Naive thymus-derived CD4-positive, alpha-beta T cell (primary cell): ENCODE measurements at regions not wholly inside any gene's neighbourhood (a gene's known extent, or its start where the extent isn't known, plus 50 kb on each side); places are given as distances from the start of the nearest gene placed in this dataset.

Source experiments
- ATAC-seq: fragments of 150-1000 bp; cut with Tn5 transposase; 2 replicates; pipeline ENCODE4 v1.10.0; 2021; ENCODE audit warnings: mild to moderate bottlenecking, moderate library complexity
- CTCF ChIA-PET: fragments of 350-600 bp; sonication (Branson Sonifier 250); formaldehyde crosslinking; loops from one replicate; lab custom pipeline; 2021; ENCODE audit warnings: antibody characterized with exemption; lab: Charles Lee
- POLR2A ChIA-PET: fragments of 350-600 bp; sonication (Branson Sonifier 250); formaldehyde crosslinking; loops from one replicate; lab custom pipeline; 2021; ENCODE audit warnings: antibody characterized with exemption, inconsistent platforms; lab: Charles Lee
- DNase-seq, 9 donors: peaks; one replicate each; pipeline versions ENCODE4 v3.0.0 to v3.0.0-alpha.2; 2020 to 2022; ENCODE audit warnings: mixed read lengths in 1 of 9
- H3K27ac ChIP-seq: one replicate; pipeline ENCODE4 v1.7.0; 2013; ENCODE audit warnings: mild to moderate bottlenecking, low read depth, low read length, moderate library complexity
- H3K27me3 ChIP-seq, 2 donors: one replicate each; pipeline ENCODE4 v1.7.0; 2013; ENCODE audit warnings: low read length in 2 of 2, mild to moderate bottlenecking in 2 of 2, moderate library complexity in 2 of 2; ENCODE audit not compliant: control insufficient read depth in 2 of 2, insufficient read depth in 2 of 2
- H3K36me3 ChIP-seq, 3 experiments: 1 replicate in 2 of 3; 2 replicates in 1 of 3; pipeline ENCODE4 v1.7.0; 2013; ENCODE audit warnings: low read length in 3 of 3, mild to moderate bottlenecking in 3 of 3, moderate library complexity in 1 of 3; ENCODE audit not compliant: insufficient read depth in 3 of 3, control insufficient read depth in 2 of 3
- H3K4me1 ChIP-seq, 2 donors: one replicate each; pipeline ENCODE4 v1.7.0; 2013; ENCODE audit warnings: low read length in 2 of 2, mild to moderate bottlenecking in 2 of 2, moderate library complexity in 1 of 2; ENCODE audit not compliant: control insufficient read depth in 2 of 2, insufficient read depth in 2 of 2
- H3K4me3 ChIP-seq: 2 replicates; pipeline ENCODE4 v1.7.0; 2013; ENCODE audit warnings: mild to moderate bottlenecking, low read length
- H3K9me3 ChIP-seq, 3 experiments: 1 replicate in 2 of 3; 2 replicates in 1 of 3; pipeline ENCODE4 v1.7.0; 2013; ENCODE audit warnings: low read length in 3 of 3; ENCODE audit not compliant: control insufficient read depth in 2 of 3
- H3K27ac Mint-ChIP-seq, 9 donors: one replicate each; pipeline ENCODE4 v1.8.0; 2020 to 2022; ENCODE audit warnings: mixed read lengths in 9 of 9, mild to moderate bottlenecking in 8 of 9, moderate library complexity in 5 of 9, inconsistent platforms in 2 of 9
- H3K27me3 Mint-ChIP-seq, 5 donors: one replicate each; pipeline ENCODE4 v1.8.0; 2021 to 2022; ENCODE audit warnings: mixed read lengths in 5 of 5, mild to moderate bottlenecking in 1 of 5
- H3K36me3 Mint-ChIP-seq, 5 donors: one replicate each; pipeline ENCODE4 v1.8.0; 2020 to 2022; ENCODE audit warnings: mixed read lengths in 5 of 5, mild to moderate bottlenecking in 3 of 5, inconsistent platforms in 1 of 5
- H3K4me1 Mint-ChIP-seq, 7 donors: one replicate each; pipeline ENCODE4 v1.8.0; 2020 to 2022; ENCODE audit warnings: mixed read lengths in 7 of 7, mild to moderate bottlenecking in 3 of 7, inconsistent platforms in 1 of 7
- H3K4me3 Mint-ChIP-seq, 10 donors: one replicate each; pipeline ENCODE4 v1.8.0; 2020 to 2022; ENCODE audit warnings: mild to moderate bottlenecking in 10 of 10, mixed read lengths in 10 of 10, moderate library complexity in 6 of 10, inconsistent platforms in 2 of 10
- H3K9me3 Mint-ChIP-seq, 11 donors: one replicate each; pipeline ENCODE4 v1.8.0; 2020 to 2022; ENCODE audit warnings: mixed read lengths in 11 of 11, mild to moderate bottlenecking in 4 of 11, inconsistent platforms in 1 of 11, moderate library complexity in 1 of 11
- intact Hi-C, 2 donors: fragments of 100-400 bp; cut with micrococcal nuclease; formaldehyde crosslinking; loops; one replicate each; pipeline ENCODE4 v1.15.1; 2023

- H3K36me3 Mint-ChIP-seq, result no peaks in the 10 kb centered on the region
- ChIA-PET CTCF (no interaction called here), POLR2A (no interaction called here)
- H3K36me3 ChIP-seq, result no peaks in the 10 kb centered on the region
- intact Hi-C loops, result no loop called here
- no peak overlapping the region for H3K4me3 ChIP-seq
- no peaks in the 10 kb centered on the region for H3K4me1 Mint-ChIP-seq
- ATAC-seq, result no peak
- no peak for DNase-seq
- H3K4me3 Mint-ChIP-seq, result no peak overlapping the region
- H3K9me3 ChIP-seq, result no peaks in the 10 kb centered on the region
- H3K9me3 Mint-ChIP-seq, result no peaks in the 10 kb centered on the region
- H3K27me3 Mint-ChIP-seq, result peaks cover 0 to 12% (median 7%) of the 10 kb centered on the region in 5 donors
- H3K4me1 ChIP-seq, result no peaks in the 10 kb centered on the region
- no peak overlapping the region for H3K27ac ChIP-seq
- H3K27me3 ChIP-seq, result no peaks in the 10 kb centered on the region
- H3K27ac Mint-ChIP-seq, result no peak overlapping the region
Measured at GRCh38 chr4:1535926-1536578, 129.8 kb upstream of the NKX1-1 start.

GRCh38 chr4:1534876-1535526 is 128.8 kb upstream of the NKX1-1 start:
- Histone ChIP-seq H3K9me3 (no peaks in the 10 kb centered on the region), H3K4me1 (no peaks in the 10 kb centered on the region), H3K27ac (no peak overlapping the region), H3K4me3 (no peak overlapping the region), H3K36me3 (no peaks in the 10 kb centered on the region), H3K27me3 (no peaks in the 10 kb centered on the region)
- H3K27me3 Mint-ChIP-seq, result peaks cover 0 to 12% (median 7%) of the 10 kb centered on the region in 5 donors
- H3K4me3 Mint-ChIP-seq, result no peak overlapping the region
- H3K9me3 Mint-ChIP-seq, result no peaks in the 10 kb centered on the region
- DNase-seq (no peak), ATAC-seq (no peak)
- H3K4me1 Mint-ChIP-seq, result no peaks in the 10 kb centered on the region
- H3K36me3 Mint-ChIP-seq, result no peaks in the 10 kb centered on the region
- ChIA-PET POLR2A (interaction anchor here (0.6 kb wide), 1 partner anchor 14 kb away, joined by 3 read pairs; no protein-coding TSS in a partner anchor), CTCF (no interaction called here)
- intact Hi-C loops, result no loop called here
- H3K27ac Mint-ChIP-seq, result no peak overlapping the region

GRCh38 chr4:1534095-1534872 is 128.0 kb upstream of the NKX1-1 start:
- ChIA-PET POLR2A (no interaction called here), CTCF (no interaction called here)
- Mint-ChIP-seq H3K4me1 (no peaks in the 10 kb centered on the region), H3K27me3 (peaks cover 0 to 16% (median 8%) of the 10 kb centered on the region in 5 donors), H3K36me3 (no peaks in the 10 kb centered on the region), H3K27ac (no peak overlapping the region), H3K9me3 (no peaks in the 10 kb centered on the region), H3K4me3 (no peak overlapping the region)
- no peak overlapping the region for H3K27ac ChIP-seq
- no peak for ATAC-seq
- no peaks in the 10 kb centered on the region for H3K4me1 ChIP-seq
- no peaks in the 10 kb centered on the region for H3K27me3 ChIP-seq
- intact Hi-C loops, result no loop called here
- H3K36me3 ChIP-seq, result no peaks in the 10 kb centered on the region
- DNase-seq, result no peak
- no peak overlapping the region for H3K4me3 ChIP-seq
- H3K9me3 ChIP-seq, result no peaks in the 10 kb centered on the region

DNA sequence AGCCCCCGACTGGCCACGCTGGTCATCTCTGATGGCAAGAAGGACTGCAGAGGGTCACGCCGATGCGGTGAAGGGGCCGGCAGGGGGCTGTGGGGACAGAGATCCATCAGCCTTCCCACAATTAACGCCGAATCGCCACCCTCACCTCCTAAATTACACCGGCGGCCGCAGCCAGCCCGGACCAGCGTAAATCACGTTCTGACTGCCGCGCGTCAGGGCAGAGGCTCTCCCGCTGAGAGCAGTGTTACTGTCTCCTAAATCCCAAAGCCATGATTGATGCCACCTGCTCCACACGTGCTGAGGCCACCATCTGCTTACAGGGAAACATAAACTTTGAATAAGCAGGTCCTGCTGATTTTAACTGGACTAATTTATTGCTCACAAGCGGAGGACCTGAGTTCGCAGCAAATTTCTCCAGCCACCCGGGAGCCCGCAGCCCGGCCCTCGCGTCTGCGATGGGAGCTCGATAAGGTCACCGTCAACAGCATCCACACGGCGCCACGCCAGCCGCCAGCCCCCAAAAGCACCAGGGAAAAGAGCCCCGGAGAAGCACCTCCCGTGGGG is 127.3 kb upstream of the NKX1-1 start:
- ATAC-seq (no peak), DNase-seq (no peak)
- intact Hi-C loops, result no loop called here
- no peaks in the 10 kb centered on the region for H3K27me3 ChIP-seq
- no peak overlapping the region for H3K4me3 ChIP-seq
- H3K36me3 ChIP-seq, result no peaks in the 10 kb centered on the region
- H3K4me1 ChIP-seq, result no peaks in the 10 kb centered on the region
- peaks cover 0 to 20% (median 10%) of the 10 kb centered on the region in 5 donors for H3K27me3 Mint-ChIP-seq
- H3K4me3 Mint-ChIP-seq, result no peak overlapping the region
- CTCF ChIA-PET, result no interaction called here
- no peaks in the 10 kb centered on the region for H3K9me3 Mint-ChIP-seq
- H3K9me3 ChIP-seq, result no peaks in the 10 kb centered on the region
- no peaks in the 10 kb centered on the region for H3K36me3 Mint-ChIP-seq
- H3K27ac ChIP-seq, result no peak overlapping the region
- H3K4me1 Mint-ChIP-seq, result no peaks in the 10 kb centered on the region
- POLR2A ChIA-PET, result no interaction called here
- no peak overlapping the region for H3K27ac Mint-ChIP-seq

DNA sequence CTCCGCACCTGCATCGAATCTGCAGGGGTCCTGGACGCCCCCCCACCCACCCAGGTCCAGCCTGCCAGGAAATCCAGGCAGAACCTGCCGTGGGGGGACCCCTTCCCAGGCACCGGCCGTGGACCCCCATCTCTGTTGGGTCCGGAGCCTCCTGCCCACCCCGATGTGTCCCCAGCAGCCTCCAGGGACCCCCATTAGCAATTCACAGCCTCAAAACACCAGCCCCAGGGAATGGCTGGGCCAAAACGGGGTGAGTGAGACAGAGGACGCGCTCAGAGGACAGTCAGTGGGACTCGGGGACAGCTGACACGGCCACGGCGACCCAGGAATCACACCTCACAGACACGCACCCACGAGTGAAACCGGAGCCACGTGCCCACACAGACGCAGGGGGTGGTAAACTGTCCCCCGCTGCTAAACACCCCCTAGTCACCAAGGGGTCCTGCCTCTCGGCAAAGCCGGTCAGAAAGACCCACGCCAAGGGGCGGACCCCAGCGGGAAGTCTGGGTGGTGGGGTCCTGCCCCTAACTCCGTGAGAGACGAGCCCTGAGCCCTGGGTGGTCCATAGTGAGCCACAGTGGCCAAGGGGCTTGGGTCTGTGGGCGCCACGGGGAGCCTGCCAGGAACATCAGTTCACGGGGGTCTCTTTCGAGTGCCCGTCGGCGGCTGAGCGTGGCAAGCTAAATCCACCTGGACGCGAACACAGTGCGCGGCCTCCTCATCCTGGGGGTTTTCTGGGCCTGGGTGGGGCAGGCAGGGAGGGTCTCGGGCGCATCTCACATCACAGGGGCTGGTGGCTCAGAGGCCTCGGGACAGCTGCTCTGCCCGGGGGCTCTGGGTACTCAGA is 126.5 kb upstream of the NKX1-1 start:
- no peaks in the 10 kb centered on the region for H3K4me1 ChIP-seq
- H3K27ac ChIP-seq, result no peak overlapping the region
- ChIA-PET CTCF (no interaction called here), POLR2A (no interaction called here)
- intact Hi-C loops, result no loop called here
- Mint-ChIP-seq H3K9me3 (no peaks in the 10 kb centered on the region), H3K36me3 (no peaks in the 10 kb centered on the region), H3K4me1 (no peaks in the 10 kb centered on the region), H3K27me3 (peaks cover 0 to 22% (median 18%) of the 10 kb centered on the region in 5 donors), H3K4me3 (no peak overlapping the region), H3K27ac (no peak overlapping the region)
- ATAC-seq, result no peak
- DNase-seq, result no peak
- no peaks in the 10 kb centered on the region for H3K27me3 ChIP-seq
- H3K4me3 ChIP-seq, result no peak overlapping the region
- no peaks in the 10 kb centered on the region for H3K36me3 ChIP-seq
- H3K9me3 ChIP-seq, result no peaks in the 10 kb centered on the region
